ENCODE measurements at regions not wholly inside any gene's neighbourhood (a gene's known extent, or its start where the extent isn't known, plus 50 kb on each side); places are given as distances from the start of the nearest gene placed in this dataset.
"Not testable (repeated sequence)": the region's sequence is repeated elsewhere in the genome, so short reads cannot be mapped to it uniquely, and the experiment has no call there.

DNA sequence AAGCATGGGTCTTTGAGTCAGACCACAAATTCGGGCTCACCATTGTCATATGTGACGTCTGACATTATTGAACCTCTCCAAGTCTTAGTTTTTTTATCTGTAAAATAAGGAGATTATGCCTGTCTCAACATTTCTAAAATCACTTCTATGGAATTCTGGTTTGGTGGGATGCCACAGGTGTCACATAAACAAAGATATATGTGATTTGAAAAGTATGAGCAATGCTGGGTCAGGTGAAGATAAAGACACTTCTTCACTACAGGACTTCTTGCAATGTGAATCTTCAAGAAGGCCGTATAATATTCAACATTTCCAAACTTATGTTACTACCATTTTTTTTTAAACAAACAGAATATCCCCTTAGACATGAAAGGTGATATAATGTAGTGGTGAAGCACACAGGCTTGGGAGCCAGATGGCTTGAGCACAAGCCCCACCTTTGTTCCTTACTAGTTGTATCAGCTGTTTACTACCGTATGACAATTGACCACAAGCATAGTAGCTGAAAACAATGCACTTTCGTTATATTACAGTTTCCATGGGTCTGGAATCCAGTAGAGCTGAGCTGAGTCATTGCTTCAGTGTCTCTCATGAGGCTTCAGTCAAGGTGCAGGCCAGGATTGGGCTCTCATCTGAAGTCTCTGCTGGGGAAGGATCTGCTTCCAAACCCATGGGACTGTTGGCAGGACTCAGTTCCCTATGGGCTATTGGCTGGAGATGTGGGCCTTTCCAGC, 87.7 kb downstream of the UTP18 start:
- no peak for DNase-seq

DNA sequence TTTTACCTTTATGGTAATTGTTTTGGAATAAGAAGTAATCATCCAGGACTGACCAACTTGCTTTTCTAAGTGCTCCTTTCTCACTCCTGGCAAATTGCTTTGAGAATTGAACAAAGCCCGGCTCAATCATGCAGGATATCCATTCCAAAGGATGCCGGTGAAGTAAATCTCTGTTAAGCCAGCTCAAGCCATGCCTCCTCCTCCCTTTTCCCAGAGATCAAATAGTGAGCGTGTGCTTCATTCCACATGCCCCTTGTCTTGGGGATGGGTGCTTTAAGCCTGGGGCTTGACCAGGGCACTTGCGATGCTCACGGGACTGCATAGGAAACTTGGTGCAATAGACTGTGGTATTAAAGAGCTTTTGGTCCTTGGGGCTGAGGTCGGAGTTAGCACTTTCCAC, 90.7 kb downstream of the UTP18 start:
- no peak for DNase-seq

DNA sequence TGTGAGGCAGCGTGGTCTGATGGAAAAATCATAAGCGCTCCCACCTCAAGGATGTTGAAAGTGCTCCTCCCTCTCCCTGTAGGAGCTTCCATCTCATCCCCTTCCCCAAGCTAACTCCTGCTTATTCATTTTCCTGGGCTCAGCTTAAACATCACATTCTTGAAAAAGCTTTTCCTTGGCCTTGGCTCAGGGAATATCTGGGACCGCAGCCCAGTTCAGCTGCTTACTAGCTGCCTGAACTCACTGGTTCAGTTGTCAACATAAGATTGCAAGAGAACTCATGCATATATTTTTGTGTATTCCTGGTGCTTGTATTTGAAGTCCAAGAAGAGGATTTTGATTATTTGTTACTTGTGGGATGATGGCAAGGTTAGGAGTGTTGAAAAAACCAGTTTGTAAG, 91.5 kb downstream of the UTP18 start:
- no peak for DNase-seq

DNA sequence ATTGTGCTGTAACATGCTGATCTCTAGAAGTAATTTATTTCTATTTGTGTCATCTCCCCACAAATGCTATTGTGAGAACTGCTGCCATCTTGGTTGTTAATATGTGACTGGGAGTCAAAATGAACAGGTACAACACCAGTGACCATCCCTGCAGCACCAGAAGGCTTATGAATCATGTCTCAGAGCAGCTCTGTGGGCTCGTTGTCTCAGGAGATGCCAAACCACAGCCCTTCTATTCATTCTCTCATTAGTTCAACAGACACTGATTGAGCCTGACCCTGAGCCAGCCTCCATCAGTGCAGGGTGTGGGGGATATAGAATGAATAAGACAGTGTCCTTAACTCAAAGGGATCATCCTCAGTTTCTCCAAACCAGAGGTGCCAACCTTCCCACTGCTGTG, 92.5 kb downstream of the UTP18 start:
- no peak for DNase-seq

DNA sequence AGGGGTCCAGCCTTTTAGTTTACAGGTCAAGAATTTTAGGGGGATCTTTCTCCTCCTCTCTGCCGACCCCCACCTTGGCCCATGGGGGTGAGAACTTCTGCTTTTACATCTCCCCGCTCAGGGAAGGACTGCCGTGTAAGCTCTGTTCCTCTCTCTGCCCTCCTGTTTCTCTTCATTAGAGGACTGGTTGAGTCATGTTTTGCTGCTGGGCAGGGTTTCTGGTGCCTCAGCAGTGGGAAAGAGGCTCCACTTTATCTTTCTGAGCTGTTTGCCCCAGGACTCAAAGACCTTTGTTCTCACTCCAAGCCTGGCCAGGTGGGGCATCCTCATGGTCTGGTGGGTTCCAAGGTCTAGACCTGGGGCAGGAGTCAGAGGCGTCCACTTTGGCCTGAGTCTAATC, 93.0 kb downstream of the UTP18 start:
- DNase-seq, result no peak

DNA sequence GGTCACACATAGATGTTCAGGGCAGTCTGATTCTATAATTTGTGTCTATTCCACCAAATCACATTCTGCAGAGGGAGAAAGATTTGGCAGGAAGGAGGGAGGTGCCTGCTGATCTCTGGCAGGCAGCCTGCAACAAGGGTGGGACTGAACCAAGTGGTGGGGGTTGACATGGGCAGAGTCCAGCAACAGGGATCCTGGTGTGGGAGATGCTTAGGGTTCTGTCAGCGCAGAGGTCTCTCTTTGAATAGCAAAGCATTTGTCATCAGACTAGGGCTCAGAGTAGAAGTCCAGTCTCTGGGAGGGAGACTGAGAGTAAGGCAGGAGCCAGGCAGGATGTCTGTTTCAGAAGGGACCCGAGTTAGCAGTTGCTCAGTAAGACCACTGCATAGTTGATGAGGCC, 94.6 kb downstream of the UTP18 start:
- DNase-seq, result no peak

DNA sequence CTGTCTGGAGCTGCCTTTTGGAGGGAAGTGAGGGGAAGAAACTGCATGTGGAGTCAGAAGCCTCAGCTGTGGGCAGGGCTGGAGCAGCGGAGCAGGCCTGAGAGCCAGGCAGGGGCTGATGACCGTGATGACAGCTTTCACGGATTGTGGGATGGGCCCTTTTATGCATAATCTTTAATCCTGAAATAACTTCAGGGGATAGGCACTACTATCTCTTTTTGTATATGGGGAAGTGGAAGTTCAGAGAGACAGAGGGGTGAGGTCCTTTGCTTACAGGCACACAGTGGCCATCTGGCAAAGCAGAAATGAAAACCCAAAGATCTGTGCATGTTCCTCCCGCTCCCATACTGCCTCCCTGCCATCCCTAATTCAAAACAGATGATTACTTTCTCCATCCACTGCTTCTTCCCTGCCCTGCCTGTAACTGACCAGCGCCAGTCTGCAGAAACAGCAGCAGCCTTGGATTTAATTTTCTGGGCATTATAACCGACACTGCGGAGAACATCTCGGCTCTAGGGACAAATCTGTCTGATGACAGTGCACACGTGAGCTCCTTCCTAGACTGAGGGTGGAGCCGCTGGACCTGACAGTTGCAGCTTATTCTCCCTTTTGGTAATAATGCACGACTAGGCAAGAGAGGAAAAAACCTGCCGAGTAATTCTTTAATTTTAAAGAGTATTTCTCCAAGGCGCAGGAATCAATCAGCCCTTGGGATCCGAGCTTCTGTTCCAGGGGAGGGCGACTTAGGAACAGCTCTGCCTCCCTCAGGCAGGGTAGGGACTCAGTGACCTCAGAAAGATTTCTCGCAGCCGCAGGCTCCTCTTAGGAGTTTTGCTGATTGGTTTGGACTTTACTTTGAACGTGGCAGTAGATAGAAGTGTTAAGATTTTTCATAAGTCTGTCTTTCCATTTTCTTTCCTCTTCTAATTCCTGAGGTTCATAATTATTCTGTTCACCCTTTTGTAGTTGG, 95.4 kb downstream of the UTP18 start:
- DNase-seq, result no peak

DNA sequence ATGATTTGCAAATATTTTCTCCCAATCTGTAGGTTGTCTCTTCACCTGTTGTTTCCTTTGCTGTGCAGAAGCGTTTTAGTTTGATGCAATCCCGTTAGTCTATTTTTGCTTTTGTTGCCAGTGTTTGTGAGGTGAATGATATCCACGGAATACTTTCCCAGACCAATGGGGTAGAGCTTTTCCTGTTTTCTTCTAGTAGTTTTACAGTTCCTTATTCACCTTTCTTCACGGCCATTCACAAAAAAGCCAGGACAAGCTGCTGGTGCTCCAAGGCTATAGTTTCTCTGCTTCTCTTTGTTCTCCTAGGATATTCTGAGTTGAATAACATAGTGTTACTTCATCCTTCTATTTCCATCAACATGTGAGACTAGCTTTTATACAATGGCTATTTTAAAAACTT, 98.7 kb downstream of the UTP18 start:
- DNase-seq, result no peak

DNA sequence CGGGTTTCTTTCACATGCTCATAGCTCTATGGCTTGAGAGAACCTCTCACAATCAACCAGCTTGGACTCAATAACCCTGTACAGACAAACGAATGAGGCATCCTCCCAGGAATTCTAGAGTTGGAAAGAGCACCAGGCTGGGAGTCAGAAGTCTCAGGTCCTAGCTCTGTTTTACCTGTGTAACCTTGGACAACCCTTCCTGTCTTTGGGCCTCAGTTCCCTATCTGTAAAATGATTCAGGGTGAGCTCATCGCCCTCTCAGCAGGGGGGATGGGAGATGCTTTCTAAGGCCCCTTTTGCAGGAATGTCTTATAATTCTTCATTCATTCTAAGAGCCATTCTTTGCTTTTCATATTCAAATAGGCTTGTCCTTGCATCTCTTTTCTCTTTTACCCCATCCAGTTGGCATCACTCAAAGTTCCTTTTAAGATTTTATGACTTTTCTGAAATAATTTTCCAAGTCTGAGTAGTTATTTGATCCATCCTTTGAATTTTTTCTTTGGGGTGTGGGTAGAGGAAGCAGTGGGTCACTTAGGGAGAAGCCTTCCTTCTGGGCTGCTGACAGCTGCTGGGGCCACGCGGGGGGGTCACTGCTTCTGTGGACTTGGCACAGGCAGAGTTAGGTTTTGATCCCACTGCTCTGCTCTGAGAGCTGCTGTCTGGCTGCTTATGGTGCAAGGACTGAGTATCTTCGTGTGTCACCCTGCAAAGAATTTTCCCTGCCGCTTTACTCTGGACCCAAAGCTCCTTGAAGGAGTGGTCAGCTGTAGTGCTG, 102.7 kb downstream of the UTP18 start:
- DNase-seq, result no peak

DNA sequence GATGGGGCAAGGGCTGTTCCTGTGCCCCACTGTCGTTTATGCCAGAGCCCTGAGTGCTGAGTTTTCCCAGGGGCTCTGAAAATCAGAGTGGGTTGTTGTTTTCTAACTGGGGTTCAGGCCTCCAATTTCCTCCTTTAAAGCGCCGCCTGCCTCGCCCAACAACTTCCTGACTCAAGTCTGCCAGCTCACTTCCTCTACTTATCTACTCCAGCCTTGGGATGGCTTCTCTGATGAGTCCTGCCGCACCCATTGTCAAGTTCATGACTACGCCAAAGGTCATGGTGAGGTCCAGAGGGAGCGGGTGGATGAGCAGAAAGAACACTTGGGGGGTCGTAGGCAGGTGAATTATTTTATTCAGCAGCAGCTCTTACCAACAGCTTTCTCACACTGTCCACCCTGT, 104.7 kb downstream of the UTP18 start:
- peak; percentile 44 for DNase-seq

DNA sequence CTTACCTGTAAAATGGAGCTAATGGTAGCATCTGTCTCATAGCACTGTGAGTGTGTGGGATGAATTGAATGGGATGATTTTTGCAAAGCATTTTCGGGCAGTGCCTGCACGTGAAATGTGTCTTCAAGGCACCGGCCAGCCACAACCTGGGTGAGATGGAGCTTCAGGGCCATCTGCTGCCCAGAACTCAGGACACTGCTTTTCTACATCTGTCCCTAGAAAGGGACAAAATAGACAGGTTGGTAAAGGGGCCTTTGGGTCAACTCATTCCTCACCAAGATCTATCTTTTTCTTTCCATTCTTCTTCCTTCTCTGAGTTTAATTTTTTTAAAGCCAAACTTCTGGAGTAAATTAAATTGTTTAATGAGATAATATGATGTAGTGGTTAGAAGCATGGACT, 106.5 kb downstream of the UTP18 start:
- DNase-seq, result no peak

DNA sequence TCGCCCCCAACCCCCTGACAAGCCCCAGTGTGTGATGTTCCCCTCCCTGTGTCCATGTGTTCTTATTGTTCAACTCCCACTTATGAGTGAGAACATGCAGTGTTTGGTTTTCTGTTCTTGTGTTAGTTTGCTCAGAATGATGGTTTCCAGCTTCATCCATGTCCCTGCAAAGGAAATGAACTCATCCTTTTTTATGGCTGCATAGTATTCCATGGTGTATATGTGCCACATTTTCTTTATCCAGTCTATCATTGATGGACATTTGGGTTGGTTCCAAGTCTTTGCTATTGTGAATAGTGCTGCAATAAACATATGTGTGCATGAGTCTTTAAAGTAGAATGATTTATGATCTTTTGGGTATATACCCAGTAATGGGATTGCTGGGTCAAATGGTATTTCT, 107.5 kb downstream of the UTP18 start:
- DNase-seq, result not testable (repeated sequence)

DNA sequence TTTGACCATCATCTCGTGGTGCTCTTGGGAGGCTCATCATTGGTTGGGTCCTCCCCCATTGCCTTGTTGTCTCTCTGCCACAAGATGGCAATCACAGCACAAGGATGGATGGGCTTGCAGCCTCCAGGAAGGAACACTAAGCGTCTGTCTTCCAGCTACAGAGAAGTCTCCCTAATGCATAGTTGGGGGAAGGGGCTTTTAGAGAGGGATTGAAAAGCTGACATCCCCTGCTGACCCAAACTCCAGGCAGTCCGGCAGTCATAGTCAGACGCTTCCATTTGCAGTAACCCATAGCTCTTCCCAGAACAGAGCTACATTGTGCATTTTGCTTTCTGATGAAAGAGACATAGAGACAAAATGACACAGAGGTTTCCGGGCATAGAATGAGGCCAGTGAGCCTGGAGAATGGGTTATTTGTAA, 111.4 kb downstream of the UTP18 start:
- peak; percentile 83 for DNase-seq

DNA sequence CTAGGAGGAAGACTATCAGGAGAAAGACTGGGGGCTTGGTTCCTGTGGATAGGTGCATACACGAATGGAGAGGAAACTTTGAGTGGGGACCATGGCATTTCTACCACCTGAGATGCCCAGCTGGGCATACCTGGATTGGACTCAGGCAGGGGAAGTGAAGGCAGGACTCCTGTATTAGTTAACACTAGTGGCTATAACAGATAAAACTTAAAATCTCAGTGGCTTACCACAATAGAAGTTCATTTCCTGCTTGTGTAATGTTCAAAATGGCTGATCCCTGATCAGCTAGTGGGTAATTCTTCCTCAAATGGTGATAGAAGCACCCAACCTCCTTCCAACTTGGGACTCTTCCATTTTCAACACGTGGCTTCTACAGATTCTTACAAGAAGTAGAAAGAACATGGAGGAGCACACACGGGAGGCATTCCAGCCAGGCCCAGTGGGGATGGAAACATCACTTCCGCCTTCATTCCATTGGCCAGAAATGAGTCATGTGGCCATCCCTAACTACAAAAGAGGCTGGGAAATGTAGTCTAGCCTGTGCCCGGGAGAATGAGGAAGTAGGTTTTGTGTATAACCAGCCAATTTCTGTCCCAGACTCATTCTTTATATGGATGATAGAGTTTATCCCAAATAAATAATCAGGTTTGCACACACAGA, 112.1 kb downstream of the UTP18 start:
- peak; percentile 90 for DNase-seq

DNA sequence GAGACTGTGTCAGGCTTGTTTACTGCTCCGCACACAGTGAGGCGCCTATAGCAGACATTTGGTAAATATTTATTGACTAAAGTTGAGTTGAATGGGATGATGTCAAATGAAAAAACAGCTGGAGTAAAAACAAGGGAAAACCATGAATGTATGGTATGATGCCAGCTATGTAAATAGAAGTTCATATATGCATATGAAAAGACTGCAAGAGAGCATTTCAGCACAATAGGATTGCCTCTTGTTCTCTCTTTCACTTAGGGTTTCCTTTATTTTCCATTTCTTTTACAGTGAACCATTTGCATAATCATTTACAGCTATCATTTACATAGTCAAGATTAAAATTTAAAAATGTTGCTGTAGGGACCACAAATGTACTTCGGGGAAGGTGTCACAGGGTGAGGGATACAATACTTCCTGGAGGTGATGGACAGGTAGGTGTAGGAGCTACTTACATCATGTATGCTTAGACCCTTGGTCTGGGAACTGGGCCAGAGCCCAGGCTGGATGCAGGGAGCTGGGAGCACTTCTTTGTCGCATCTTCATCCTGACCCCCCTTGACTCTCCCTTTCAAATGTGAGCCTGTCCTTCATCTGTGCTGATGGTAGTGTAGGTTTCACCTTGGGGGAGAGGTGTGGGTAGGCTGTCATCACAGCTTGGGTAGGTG, 113.3 kb downstream of the UTP18 start:
- DNase-seq, result no peak

DNA sequence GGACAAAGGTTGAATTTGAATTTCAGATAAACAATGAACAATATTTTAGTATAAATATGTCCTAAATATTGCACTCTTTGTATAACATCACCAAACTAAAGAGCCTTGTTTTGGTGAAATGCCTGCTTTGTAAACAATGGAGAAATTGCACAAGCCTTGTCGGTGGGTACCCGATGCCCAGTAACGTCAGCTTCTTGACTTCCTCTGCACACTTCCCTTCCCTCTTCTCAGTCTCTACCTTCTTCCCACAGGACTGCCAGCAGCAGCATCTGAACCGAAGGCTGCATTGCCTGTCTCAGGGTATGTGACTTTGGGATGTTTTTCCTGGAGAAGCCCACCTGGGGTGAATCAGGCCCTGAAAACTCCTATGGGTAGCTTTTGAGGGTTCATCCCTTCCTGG, 113.9 kb downstream of the UTP18 start:
- DNase-seq, result peak; percentile 21

DNA sequence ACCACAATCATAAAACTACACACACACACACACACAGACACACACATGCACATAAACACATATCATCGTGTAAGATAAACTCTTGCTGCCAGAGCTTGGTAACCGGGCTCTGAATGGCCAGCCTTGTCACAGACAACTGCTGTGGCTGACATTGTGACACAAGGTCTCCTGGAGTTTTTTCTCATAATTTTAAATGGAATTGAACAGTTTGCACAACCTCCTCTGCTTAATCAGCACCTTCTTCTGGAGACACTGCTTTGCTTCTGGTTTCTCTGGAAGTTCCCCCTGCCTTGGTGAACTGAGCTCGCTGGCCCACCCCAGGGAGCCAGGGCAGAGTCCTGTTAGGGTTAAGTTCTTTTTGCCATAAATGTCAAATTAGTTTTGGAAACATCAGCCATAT, 115.4 kb downstream of the UTP18 start:
- no peak for DNase-seq

DNA sequence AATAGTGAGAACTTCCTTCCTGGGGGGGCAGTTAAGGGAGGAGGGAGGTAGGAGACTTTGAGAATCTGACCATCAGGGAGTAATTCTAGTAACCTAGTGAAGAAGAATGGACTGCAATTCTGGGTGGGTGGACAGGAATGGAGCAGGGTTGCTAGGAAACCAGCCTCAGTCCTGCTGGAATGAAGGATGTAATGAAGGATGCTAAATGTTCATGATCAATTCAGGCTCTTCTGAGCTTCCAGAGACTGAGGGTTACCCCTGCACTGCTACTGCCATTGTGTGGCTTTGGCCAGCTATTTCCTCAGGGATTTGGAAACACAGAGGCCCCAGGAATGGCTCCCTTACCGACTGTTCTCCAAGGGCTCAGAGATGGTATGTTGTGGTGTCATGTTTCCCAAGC, 116.4 kb downstream of the UTP18 start:
- DNase-seq, result no peak

DNA sequence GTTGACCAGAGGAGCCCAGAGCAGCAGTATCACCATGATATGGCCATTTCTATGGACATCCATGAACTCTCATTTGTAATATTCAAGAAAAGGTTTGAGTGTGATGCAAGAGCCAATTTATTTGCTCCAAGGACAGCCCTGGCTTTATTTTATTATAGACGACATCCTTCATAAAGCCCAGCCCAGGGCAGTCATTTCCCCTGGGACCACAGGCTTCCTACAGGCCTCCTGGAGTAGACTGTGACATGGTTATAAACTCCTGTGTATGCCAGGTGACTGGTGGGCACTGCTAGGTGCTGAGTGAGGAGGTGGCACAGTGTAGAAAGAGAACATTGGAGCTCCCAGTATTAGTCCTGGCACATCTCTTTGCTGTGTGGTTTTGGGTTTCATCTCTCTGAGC, 120.9 kb downstream of the UTP18 start:
- DNase-seq, result no peak

DNA sequence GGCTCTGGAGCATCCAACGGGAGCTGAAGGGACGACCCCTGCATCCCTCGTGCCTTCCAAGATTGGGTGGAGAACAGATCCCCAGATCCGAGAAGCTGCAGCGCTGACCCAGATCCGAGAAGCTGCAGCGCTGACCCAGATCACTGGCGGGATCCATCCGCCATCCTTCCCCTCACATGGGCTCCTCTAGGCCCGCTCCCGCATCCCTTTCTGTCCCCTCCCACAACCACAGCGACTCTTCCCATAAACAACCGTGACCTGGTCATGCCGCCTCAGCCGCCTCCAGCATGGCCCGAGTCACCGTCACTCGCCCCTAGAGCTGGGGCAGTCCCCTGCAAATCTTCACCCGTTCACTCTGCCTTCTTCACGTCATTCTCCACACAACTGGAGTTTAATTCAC, 124.9 kb downstream of the UTP18 start:
- DNase-seq, result no peak

DNA sequence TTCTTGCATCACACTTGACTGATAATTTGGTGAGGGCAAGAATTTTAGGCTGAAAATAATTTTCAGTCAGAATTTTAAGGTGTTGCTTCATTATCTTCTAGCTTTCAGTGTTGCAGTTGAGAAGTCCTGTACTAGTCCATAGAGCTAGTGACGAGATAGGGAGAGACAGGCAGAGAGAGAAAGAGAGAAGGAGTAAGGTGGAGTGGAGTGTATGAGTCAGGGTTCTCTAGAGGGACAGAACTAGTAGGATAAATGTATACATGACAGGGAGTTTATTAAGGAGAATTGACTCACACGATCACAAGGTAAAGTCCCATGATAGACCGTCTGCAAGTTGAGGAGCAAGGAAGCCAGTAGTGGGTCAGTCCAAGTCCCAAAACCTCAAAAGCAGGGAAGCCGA, 127.2 kb downstream of the UTP18 start:
- no peak for DNase-seq

DNA sequence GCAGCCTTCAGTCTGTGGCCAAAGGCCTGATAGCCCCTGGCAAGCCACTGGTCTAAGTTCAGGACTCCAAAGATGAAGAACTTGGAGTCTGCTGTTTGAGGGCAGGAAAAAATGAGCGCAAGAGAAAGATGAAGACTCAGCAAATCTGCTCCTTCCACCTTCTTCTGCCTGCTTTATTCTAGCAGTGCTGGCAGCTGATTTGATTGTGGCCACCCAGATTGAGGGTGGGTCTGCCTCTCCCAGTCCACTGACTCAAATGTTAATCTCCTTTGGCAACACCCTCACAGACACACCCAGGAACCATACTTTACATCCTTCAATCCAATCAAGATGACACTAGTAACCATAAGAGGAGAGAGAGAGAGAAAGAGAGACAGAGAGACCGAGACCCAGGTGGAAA, 127.6 kb downstream of the UTP18 start:
- DNase-seq, result no peak

Data from hematopoietic multipotent progenitor cell treated with erythropoietin and hydrocortisone succinate and interleukin-3 and kit ligand, for 4 days (in vitro differentiated cells).